Neuronal stem cell (in vitro differentiated cells): ENCODE measurements at regions not wholly inside any gene's neighbourhood (a gene's known extent, or its start where the extent isn't known, plus 50 kb on each side); places are given as distances from the start of the nearest gene placed in this dataset. TPM values are rescaled to one million over a fixed set of nuclear protein-coding genes. Genes with fewer than 3 reads are reported as not detected.

Experiments
- DNase-seq: peaks from one replicate; pipeline ENCODE4 v3.0.0-alpha.2; 2013; ENCODE audit warnings: low spot score
- H2AFZ ChIP-seq: one replicate; pipeline ENCODE4 v1.6.1; 2013; ENCODE audit warnings: mild to moderate bottlenecking, low read length, inconsistent platforms
- H2AK5ac ChIP-seq: 2 replicates; pipeline ENCODE4 v1.6.1; 2013; ENCODE audit warnings: low read depth, mild to moderate bottlenecking, inconsistent platforms, low read length, moderate library complexity, mixed read lengths
- H2BK120ac ChIP-seq: 2 replicates; pipeline ENCODE4 v1.6.1; 2013; ENCODE audit warnings: low read depth, mild to moderate bottlenecking, inconsistent platforms, low read length, moderate library complexity, mixed read lengths
- H2BK12ac ChIP-seq: one replicate; pipeline ENCODE4 v1.6.1; 2013; ENCODE audit warnings: low read length, inconsistent platforms
- H2BK15ac ChIP-seq: 2 replicates; pipeline ENCODE4 v1.6.1; 2013; ENCODE audit warnings: mild to moderate bottlenecking, low read length, inconsistent platforms, mixed read lengths
- H2BK5ac ChIP-seq: one replicate; pipeline ENCODE4 v1.6.1; 2013; ENCODE audit warnings: inconsistent platforms, mild to moderate bottlenecking, low read length, moderate library complexity
- H3K14ac ChIP-seq: one replicate; pipeline ENCODE4 v1.6.1; 2013; ENCODE audit warnings: low read length, inconsistent platforms
- H3K18ac ChIP-seq: 2 replicates; pipeline ENCODE4 v1.6.1; 2013; ENCODE audit warnings: low read length, inconsistent platforms
- H3K23ac ChIP-seq: 2 replicates; pipeline ENCODE4 v1.6.1; 2013; ENCODE audit warnings: low read depth, mild to moderate bottlenecking, mixed read lengths, low read length, inconsistent platforms; ENCODE audit not compliant: poor library complexity
- H3K27ac ChIP-seq: replicated peaks from 3 replicates; pipeline ENCODE4 v1.5.1; 2013; ENCODE audit warnings: low read length, inconsistent platforms
- H3K27me3 ChIP-seq, 3 experiments: 2 replicates each; pipeline ENCODE4 v1.6.1; 2013; ENCODE audit warnings: low read length in 3 of 3, mild to moderate bottlenecking in 2 of 3, inconsistent platforms in 1 of 3, low read depth in 1 of 3, mixed read lengths in 1 of 3, moderate library complexity in 1 of 3; ENCODE audit not compliant: control insufficient read depth in 3 of 3, insufficient read depth in 3 of 3
- H3K36me3 ChIP-seq, 2 donors: replicated peaks in 1 of 2; 2 replicates each; pipeline ENCODE4 v1.6.1; 2013; ENCODE audit warnings: low read length in 2 of 2; ENCODE audit not compliant: control insufficient read depth in 2 of 2, insufficient read depth in 2 of 2
- H3K4ac ChIP-seq: 2 replicates; pipeline ENCODE4 v1.6.1; 2013; ENCODE audit warnings: inconsistent platforms, mild to moderate bottlenecking, low read length, moderate library complexity
- H3K4me1 ChIP-seq, 2 donors: 1 replicate in 1 of 2; 2 replicates in 1 of 2; pipeline ENCODE4 v1.6.1; 2013; ENCODE audit warnings: low read length in 2 of 2, low read depth in 1 of 2; ENCODE audit not compliant: control insufficient read depth in 2 of 2, insufficient read depth in 1 of 2
- H3K4me2 ChIP-seq: one replicate; pipeline ENCODE4 v1.6.1; 2013; ENCODE audit warnings: mild to moderate bottlenecking, low read length, inconsistent platforms; ENCODE audit not compliant: insufficient read depth, poor library complexity, severe bottlenecking
- H3K4me3 ChIP-seq, 2 donors: 2 replicates each; pipeline ENCODE4 v1.5.1; 2013; ENCODE audit warnings: low read length in 2 of 2, mild to moderate bottlenecking in 2 of 2, inconsistent platforms in 1 of 2, moderate library complexity in 1 of 2
- H3K79me1 ChIP-seq: one replicate; pipeline ENCODE4 v1.6.1; 2013; ENCODE audit warnings: low read depth, mild to moderate bottlenecking, inconsistent platforms, low read length, moderate library complexity
- H3K9ac ChIP-seq: one replicate; pipeline ENCODE4 v1.6.1; 2013; ENCODE audit warnings: mild to moderate bottlenecking, low read depth, low read length, inconsistent platforms; ENCODE audit not compliant: poor library complexity
- H3K9me3 ChIP-seq, 2 donors: replicated peaks in 1 of 2; 2 replicates each; pipeline versions ENCODE3 to v1.6.1; 2013; ENCODE audit warnings: low read length in 2 of 2, mild to moderate bottlenecking in 2 of 2, inconsistent platforms in 1 of 2, low read depth in 1 of 2, mixed read lengths in 1 of 2, moderate library complexity in 1 of 2; ENCODE audit not compliant: control insufficient read depth in 2 of 2, insufficient read depth in 1 of 2
- H4K8ac ChIP-seq: one replicate; pipeline ENCODE4 v1.6.1; 2013; ENCODE audit warnings: low read depth, mild to moderate bottlenecking, inconsistent platforms, low read length, moderate library complexity
- H4K91ac ChIP-seq: one replicate; pipeline ENCODE4 v1.6.1; 2013; ENCODE audit warnings: low read length, low read depth, mild to moderate bottlenecking, inconsistent platforms; ENCODE audit not compliant: poor library complexity
- WGBS, 2 donors: extraction: QIAGEN DNeasy Blood & Tissue Kit; methylation state at CpG; one replicate each; pipeline ENCODE4 v1.1.7; 2013; ENCODE audit warnings: missing lambda C conversion rate in 2 of 2, mixed read lengths in 1 of 2; ENCODE audit not compliant: insufficient read length in 2 of 2, insufficient replicate concordance in 1 of 2; ENCODE audit errors: extremely low coverage in 2 of 2; 5-methylcytosine and 5-hydroxymethylcytosine counted together
- small RNA-seq: library from polyadenylated mRNA; stranded (forward); fragments of <200 nt; extraction: miRNeasy Mini kit (QIAGEN cat#:217004); gene quantifications from one replicate; pipeline ENCODE3, GENCODE V24; 2013; ENCODE audit not compliant: insufficient read depth

DNA sequence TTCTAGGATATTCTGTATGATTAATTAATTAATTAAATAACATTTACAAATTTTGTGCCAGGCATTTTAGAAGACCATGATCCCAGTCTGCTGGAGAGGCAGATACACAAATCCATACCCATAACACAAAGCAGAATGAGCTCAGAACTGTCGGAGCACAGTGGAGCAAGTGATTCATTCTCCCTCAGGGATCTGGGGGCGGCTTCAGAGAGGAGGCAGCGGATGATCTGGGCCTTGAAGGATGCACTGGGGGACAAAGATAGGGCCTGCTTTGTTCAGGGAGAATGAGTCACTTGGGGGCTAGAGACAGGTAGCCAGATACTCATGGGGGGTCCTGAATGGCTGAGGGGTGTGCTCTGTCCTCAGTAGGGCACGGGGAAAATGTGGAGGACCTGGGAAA lies 50.9 kb upstream of the TRABD2B start:
- Histone ChIP-seq H4K91ac (no peak overlapping the region), H3K9ac (no peak overlapping the region), H3K18ac (no peak overlapping the region), H4K8ac (no peak overlapping the region), H3K79me1 (no peaks in the 10 kb centered on the region), H3K27me3 (peaks cover 0 to 10% (median 0%) of the 10 kb centered on the region in 3 experiments), H2BK12ac (no peak overlapping the region), H3K4me1 (peaks cover 0 to 11% of the 10 kb centered on the region in 2 donors), H3K9me3 (no peaks in the 10 kb centered on the region), H2AK5ac (no peak overlapping the region), H3K14ac (no peak overlapping the region), H3K27ac (no peak overlapping the region), H3K4me2 (no peak overlapping the region), H2BK120ac (no peak overlapping the region), H2AFZ (no peak overlapping the region), H3K4me3 (no peak overlapping the region), H3K36me3 (no peaks in the 10 kb centered on the region), H2BK5ac (no peak overlapping the region), H2BK15ac (no peak overlapping the region), H3K4ac (no peak overlapping the region), H3K23ac (no peak overlapping the region)
- DNase-seq, result no peak
- WGBS, 2 donors, result no CpG with 5 or more reads among the region's 4 CpGs

GRCh38 chr1:48047116-48047515 lies 49.9 kb upstream of the TRABD2B start:
- H2AK5ac ChIP-seq, result no peak overlapping the region
- no peak overlapping the region for H3K4me3 ChIP-seq
- WGBS, 2 donors, result no CpG with 5 or more reads among the region's 4 CpGs
- no peak overlapping the region for H3K4ac ChIP-seq
- H4K91ac ChIP-seq, result no peak overlapping the region
- H2AFZ ChIP-seq, result no peak overlapping the region
- no peaks in the 10 kb centered on the region for H3K9me3 ChIP-seq
- H3K27ac ChIP-seq, result no peak overlapping the region
- no peak overlapping the region for H3K14ac ChIP-seq
- no peaks in the 10 kb centered on the region for H3K79me1 ChIP-seq
- H2BK12ac ChIP-seq, result no peak overlapping the region
- H3K4me2 ChIP-seq, result no peak overlapping the region
- no peak overlapping the region for H2BK120ac ChIP-seq
- H3K18ac ChIP-seq, result no peak overlapping the region
- H3K36me3 ChIP-seq, result no peaks in the 10 kb centered on the region
- no peak overlapping the region for H4K8ac ChIP-seq
- no peak overlapping the region for H2BK5ac ChIP-seq
- H2BK15ac ChIP-seq, result no peak overlapping the region
- H3K27me3 ChIP-seq, result peaks cover 0 to 10% (median 0%) of the 10 kb centered on the region in 3 experiments
- no peak for DNase-seq
- H3K23ac ChIP-seq, result no peak overlapping the region
- peaks cover 0 to 10% of the 10 kb centered on the region in 2 donors for H3K4me1 ChIP-seq
- H3K9ac ChIP-seq, result no peak overlapping the region

Small RNA genes in the stretch of these regions (small RNA-seq; reads per million reads assigned to genes)
- not detected for gene CYP46A4P
